Erythroblast (primary cell): ENCODE measurements at regions not wholly inside any gene's neighbourhood (a gene's known extent, or its start where the extent isn't known, plus 50 kb on each side); places are given as distances from the start of the nearest gene placed in this dataset.

Source experiments
- GATA1 ChIP-seq: IDR thresholded peaks from 2 replicates; pipeline ENCODE4 v1.6.1; 2011; ENCODE audit warnings: low read depth, mild to moderate bottlenecking, control low read depth, low read length, moderate library complexity
- POLR2A ChIP-seq: IDR thresholded peaks from 2 replicates; pipeline ENCODE4 v1.6.1; 2011; ENCODE audit warnings: mild to moderate bottlenecking, low read length

- TF ChIP-seq GATA1 (no peak), POLR2A (no peak)
Observed at GRCh38 chr3:124660599-124660998, 69.7 kb upstream of the UMPS start.
